Spleen (tissue), 11 donors: ENCODE measurements at regions not wholly inside any gene's neighbourhood (a gene's known extent, or its start where the extent isn't known, plus 50 kb on each side); places are given as distances from the start of the nearest gene placed in this dataset.

ENCODE experiments used
- DNase-seq: peaks from one replicate; pipeline ENCODE4 v3.0.0-alpha.2; 2020
- H3K27ac ChIP-seq, 8 donors: fragments of 200-600 bp; sonication (generic) in 7 of 8; 1 replicate in 4 of 8; 2 replicates in 4 of 8; pipeline versions ENCODE4 v1.5.0 to v1.8.0; 2016 to 2021; ENCODE audit warnings: inconsistent platforms in 4 of 8, mild to moderate bottlenecking in 4 of 8, moderate library complexity in 1 of 8
- H3K27me3 ChIP-seq, 7 donors: fragments of 200-600 bp; sonication (generic) in 6 of 7; replicated peaks in 1 of 7; 1 replicate in 4 of 7; 2 replicates in 3 of 7; pipeline versions ENCODE4 v1.5.0 to v1.8.0; 2016 to 2021; ENCODE audit warnings: inconsistent platforms in 3 of 7, mild to moderate bottlenecking in 1 of 7
- H3K36me3 ChIP-seq, 6 donors: fragments of 200-600 bp; sonication (generic) in 5 of 6; 1 replicate in 4 of 6; 2 replicates in 2 of 6; pipeline versions ENCODE4 v1.5.0 to v1.8.0; 2016 to 2021; ENCODE audit warnings: inconsistent platforms in 2 of 6
- H3K4me1 ChIP-seq, 6 donors: fragments of 200-600 bp; sonication (generic) in 5 of 6; 1 replicate in 3 of 6; 2 replicates in 3 of 6; pipeline versions ENCODE4 v1.5.0 to v1.8.0; 2016 to 2021; ENCODE audit warnings: inconsistent platforms in 3 of 6
- H3K4me3 ChIP-seq, 8 donors: fragments of 200-600 bp; sonication (generic) in 7 of 8; 1 replicate in 4 of 8; 2 replicates in 4 of 8; pipeline versions ENCODE4 v1.5.0 to v1.8.0; 2016 to 2021; ENCODE audit warnings: inconsistent platforms in 4 of 8, mild to moderate bottlenecking in 4 of 8, moderate library complexity in 2 of 8
- H3K9me3 ChIP-seq, 8 donors: fragments of 200-600 bp; sonication (generic) in 7 of 8; 1 replicate in 4 of 8; 2 replicates in 4 of 8; pipeline versions ENCODE4 v1.5.0 to v1.8.0; 2016 to 2021; ENCODE audit warnings: inconsistent platforms in 4 of 8
- POLR2A ChIP-seq, 3 donors: fragments of 450-650 bp; IDR thresholded peaks; one replicate each; pipeline ENCODE4 v1.5.1; 2017; ENCODE audit warnings: antibody characterized with exemption in 3 of 3, mild to moderate bottlenecking in 1 of 3
- POLR2AphosphoS5 ChIP-seq, 3 donors: sonication (generic); formaldehyde crosslinking; IDR thresholded peaks; one replicate each; pipeline ENCODE4 v1.5.1; 2017; ENCODE audit warnings: antibody characterized with exemption in 3 of 3
- WGBS, 5 donors: extraction: QIAGEN DNeasy Blood & Tissue Kit in 3 of 5; methylation state at CpG; one replicate each; pipeline versions ENCODE4 v1.1.5 to v1.1.7; 2013 to 2018; 5-methylcytosine and 5-hydroxymethylcytosine counted together
- intact Hi-C: fragments of 100-400 bp; cut with DNase I; formaldehyde crosslinking; loops from one replicate; pipeline ENCODE4 v1.15.0; 2023; ENCODE audit warnings: low total_unique reads
- TF ChIP-seq, protein P1 (sequence below), 11 experiments: fragments of 200-600 bp in 7 of 11; fragments of 450-650 bp in 4 of 11; sonication (generic) in 4 of 11; IDR thresholded peaks in 8 of 11; conservative IDR thresholded peaks in 3 of 11; 1 replicate in 7 of 11; 2 replicates in 4 of 11; pipeline versions ENCODE4 v1.4.0 to v1.8.0; 2016 to 2021; ENCODE audit warnings: antibody characterized with exemption in 11 of 11, inconsistent platforms in 4 of 11, mild to moderate bottlenecking in 1 of 11
- donor health status: healthy with polysubstance abuse.
- donor health status: DM: no; HTN: no; CAD: no; lungs with moderate emphysema.
- donor health status: DM: no; HTN: no; CAD: no.
- donor health status: Bipolar disorder and iron deficiency.
- donor health status: healthy.
- donor health status: DM: no; HTN: no; CAD: no.
- donor health status: DM: yes; HTN: yes; CAD: no.

- Histone ChIP-seq H3K9me3 (no peaks in the 10 kb centered on the region), H3K27me3 (no peaks in the 10 kb centered on the region), H3K36me3 (no peaks in the 10 kb centered on the region), H3K4me3 (no peak overlapping the region), H3K27ac (no peak overlapping the region), H3K4me1 (no peaks in the 10 kb centered on the region)
- 93 to 96% (median 96%) methylated on average over 3 of the region's 3 CpGs for WGBS, 5 donors
- TF ChIP-seq POLR2AphosphoS5 (IDR thresholded peaks at IDR 0.05): no peak
- no peak for TF ChIP-seq POLR2A (IDR thresholded peaks at IDR 0.05)
- TF ChIP-seq, protein P1, sequence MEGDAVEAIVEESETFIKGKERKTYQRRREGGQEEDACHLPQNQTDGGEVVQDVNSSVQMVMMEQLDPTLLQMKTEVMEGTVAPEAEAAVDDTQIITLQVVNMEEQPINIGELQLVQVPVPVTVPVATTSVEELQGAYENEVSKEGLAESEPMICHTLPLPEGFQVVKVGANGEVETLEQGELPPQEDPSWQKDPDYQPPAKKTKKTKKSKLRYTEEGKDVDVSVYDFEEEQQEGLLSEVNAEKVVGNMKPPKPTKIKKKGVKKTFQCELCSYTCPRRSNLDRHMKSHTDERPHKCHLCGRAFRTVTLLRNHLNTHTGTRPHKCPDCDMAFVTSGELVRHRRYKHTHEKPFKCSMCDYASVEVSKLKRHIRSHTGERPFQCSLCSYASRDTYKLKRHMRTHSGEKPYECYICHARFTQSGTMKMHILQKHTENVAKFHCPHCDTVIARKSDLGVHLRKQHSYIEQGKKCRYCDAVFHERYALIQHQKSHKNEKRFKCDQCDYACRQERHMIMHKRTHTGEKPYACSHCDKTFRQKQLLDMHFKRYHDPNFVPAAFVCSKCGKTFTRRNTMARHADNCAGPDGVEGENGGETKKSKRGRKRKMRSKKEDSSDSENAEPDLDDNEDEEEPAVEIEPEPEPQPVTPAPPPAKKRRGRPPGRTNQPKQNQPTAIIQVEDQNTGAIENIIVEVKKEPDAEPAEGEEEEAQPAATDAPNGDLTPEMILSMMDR (IDR thresholded peaks at IDR 0.05 in 8 of 11, conservative IDR thresholded peaks at IDR 0.05 in 3 of 11): no peak
- intact Hi-C loops: no loop called here
- no peak for DNase-seq
These were observed 141.6 kb downstream of the TM9SF2 start for GRCh38 chr13:99642841-99643240.

DNA sequence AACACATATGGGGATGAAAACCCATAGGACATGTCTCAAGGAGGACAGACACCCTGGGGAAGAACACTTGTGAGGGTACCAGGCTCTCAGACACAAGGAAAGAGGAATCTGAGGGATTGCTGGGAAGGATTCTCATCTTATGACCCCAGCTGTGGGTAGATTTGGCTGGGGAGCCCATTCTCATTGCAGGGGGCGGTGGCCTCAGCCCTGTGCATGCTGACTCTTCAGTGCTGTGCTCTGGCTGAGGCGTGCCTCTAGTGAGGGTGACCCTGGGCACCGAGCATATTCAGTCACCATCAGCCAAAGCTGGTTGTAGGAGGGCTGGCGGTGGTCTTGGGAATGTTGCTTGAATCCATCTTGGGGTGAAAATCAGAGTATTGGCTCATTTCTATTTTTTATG is 140.7 kb downstream of the TM9SF2 start:
- intact Hi-C loops: no loop called here
- Histone ChIP-seq H3K4me3 (no peak overlapping the region), H3K4me1 (no peaks in the 10 kb centered on the region), H3K9me3 (no peaks in the 10 kb centered on the region), H3K27me3 (no peaks in the 10 kb centered on the region), H3K27ac (no peak overlapping the region), H3K36me3 (no peaks in the 10 kb centered on the region)
- TF ChIP-seq POLR2AphosphoS5 (IDR thresholded peaks at IDR 0.05) (no peak), POLR2A (IDR thresholded peaks at IDR 0.05) (no peak)
- TF ChIP-seq, protein P1 (IDR thresholded peaks at IDR 0.05 in 8 of 11, conservative IDR thresholded peaks at IDR 0.05 in 3 of 11): no peak
- 95 to 97% (median 96%) methylated on average over 4 of the region's 4 CpGs for WGBS, 5 donors
- DNase-seq: no peak

DNA sequence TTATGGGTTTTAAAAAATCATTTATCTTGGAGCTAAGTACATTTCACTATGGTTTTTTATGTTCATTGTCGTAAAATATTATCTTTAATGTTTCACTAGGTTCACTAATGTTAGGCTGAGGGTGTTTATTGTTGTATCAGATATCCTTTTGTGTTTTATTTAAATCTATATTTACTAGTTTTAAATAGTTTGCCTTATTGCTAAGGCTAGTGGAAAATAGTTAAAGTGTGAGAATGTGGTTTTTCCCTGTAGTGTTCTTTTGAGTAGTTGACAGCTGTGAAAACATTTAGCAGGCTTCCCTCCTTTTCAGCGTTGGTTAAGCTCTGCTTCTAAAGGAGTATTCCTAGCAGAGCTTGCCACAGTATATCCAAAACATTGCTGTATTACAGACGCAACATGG is 139.0 kb downstream of the TM9SF2 start:
- WGBS, 5 donors: 76 to 91% (median 85%) methylated on average over 3 of the region's 3 CpGs
- no peaks in the 10 kb centered on the region for H3K27me3 ChIP-seq

DNA sequence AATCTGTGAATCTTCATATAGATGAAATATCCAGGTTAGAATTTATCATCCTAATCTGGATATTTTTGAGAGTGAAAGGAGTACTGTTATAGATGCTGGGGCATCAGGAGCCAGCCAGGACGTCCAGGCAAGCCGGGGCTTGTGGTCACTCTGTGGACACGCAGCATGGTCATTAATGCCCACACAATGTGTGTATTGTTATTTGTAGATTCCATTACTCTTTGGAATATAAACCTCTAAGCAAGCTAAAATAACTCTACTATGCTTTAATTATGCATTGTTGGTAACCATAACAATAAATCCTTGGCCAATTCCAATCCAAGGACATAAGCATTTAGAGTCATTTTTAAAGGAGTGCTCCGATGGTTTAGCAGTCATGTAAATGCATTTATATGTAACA is 137.9 kb downstream of the TM9SF2 start:
- no peak overlapping the region for H3K4me3 ChIP-seq
- peaks cover 0 to 9% (median 0%) of the 10 kb centered on the region in 6 donors for H3K4me1 ChIP-seq
- no peak for DNase-seq
- no peak overlapping the region for H3K27ac ChIP-seq
- 93 to 96% (median 95%) methylated on average over 4 of the region's 4 CpGs for WGBS, 5 donors
- no peaks in the 10 kb centered on the region for H3K9me3 ChIP-seq
- H3K36me3 ChIP-seq: no peaks in the 10 kb centered on the region
- TF ChIP-seq, protein P1 (IDR thresholded peaks at IDR 0.05 in 8 of 11, conservative IDR thresholded peaks at IDR 0.05 in 3 of 11): no peak
- TF ChIP-seq POLR2AphosphoS5 (IDR thresholded peaks at IDR 0.05): no peak
- no peak for TF ChIP-seq POLR2A (IDR thresholded peaks at IDR 0.05)
- no peaks in the 10 kb centered on the region for H3K27me3 ChIP-seq
- intact Hi-C loops: no loop called here

More for the DNA sequence above, 139.0 kb downstream of the TM9SF2 start:
- peaks cover 0 to 9% (median 0%) of the 10 kb centered on the region in 6 donors for H3K4me1 ChIP-seq
- H3K27ac ChIP-seq: no peak overlapping the region
- intact Hi-C loops: no loop called here
- H3K9me3 ChIP-seq: no peaks in the 10 kb centered on the region
- no peak for DNase-seq
- TF ChIP-seq, protein P1 (IDR thresholded peaks at IDR 0.05 in 8 of 11, conservative IDR thresholded peaks at IDR 0.05 in 3 of 11): no peak
- no peak for TF ChIP-seq POLR2A (IDR thresholded peaks at IDR 0.05)
- no peak for TF ChIP-seq POLR2AphosphoS5 (IDR thresholded peaks at IDR 0.05)
- H3K36me3 ChIP-seq: no peaks in the 10 kb centered on the region
- no peak overlapping the region for H3K4me3 ChIP-seq
